Stimulated activated CD4-positive, alpha-beta T cell treated with anti-CD3 and anti-CD28 coated beads, Interleukin-15, amount 100 ng/mL, for 24 hours (primary cell): ENCODE measurements at regions not wholly inside any gene's neighbourhood (a gene's known extent, or its start where the extent isn't known, plus 50 kb on each side); places are given as distances from the start of the nearest gene placed in this dataset.

ENCODE experiments used
- DNase-seq: peaks from one replicate; pipeline ENCODE4 v3.0.0-alpha.2; 2020

DNA sequence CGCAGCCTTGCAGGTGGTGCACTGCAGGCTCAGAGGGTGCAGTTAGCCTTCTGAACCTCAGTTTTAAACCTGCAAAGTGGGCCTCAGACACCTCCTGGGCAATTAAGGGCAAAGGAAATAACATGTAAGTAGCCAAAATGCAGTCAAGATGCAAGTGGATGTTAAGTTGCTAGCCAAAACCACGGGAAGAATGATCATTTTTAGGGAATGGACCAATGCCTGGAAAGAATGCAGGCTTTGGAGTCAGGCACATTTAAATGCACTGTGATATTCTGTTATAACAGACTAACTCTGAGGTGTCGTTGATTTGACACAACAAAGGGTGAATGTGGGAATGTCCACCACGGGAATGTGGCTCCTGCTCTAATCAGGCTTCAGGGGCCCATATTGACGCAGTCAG lies 57.9 kb upstream of the PTGFRN start:
- no peak for DNase-seq

DNA sequence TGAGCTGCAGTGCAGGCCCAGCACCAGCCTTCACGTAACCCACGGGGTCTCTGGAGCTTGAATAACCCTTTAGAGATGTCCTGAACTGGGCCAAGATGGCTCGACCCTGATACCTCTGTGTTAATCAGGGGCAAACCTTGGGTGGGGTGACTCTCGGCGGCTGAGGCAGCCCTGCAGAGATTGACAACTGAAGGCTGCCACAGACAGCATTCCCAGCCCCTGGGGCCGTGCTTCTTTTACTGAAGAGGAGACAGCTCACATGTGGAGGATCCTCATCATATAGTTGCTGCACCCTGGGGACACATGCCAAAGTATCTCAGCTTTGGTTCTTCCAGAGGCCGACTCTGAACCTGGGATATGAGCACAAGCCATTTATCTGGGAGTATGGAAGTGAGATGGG lies 57.3 kb upstream of the PTGFRN start:
- DNase-seq: no peak

DNA sequence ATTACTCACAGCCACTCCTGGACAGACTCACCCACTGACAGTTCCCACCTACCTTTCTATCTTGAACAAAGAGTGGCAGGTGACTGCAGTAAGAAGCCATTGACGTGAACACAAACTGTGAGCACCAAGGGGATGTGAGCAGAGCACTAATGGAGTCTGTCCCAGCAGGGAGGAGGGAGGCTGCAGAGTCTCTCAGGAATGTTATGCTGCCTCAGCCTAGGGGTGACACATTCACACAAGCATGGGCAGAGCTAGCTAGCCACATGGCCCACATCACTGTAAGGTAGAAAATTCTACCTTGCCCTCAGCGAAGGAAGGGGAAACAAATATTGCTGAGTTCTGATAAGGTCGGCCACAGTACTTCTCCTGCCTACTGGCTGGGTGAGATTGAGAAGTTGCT lies 56.8 kb upstream of the PTGFRN start:
- DNase-seq: no peak

DNA sequence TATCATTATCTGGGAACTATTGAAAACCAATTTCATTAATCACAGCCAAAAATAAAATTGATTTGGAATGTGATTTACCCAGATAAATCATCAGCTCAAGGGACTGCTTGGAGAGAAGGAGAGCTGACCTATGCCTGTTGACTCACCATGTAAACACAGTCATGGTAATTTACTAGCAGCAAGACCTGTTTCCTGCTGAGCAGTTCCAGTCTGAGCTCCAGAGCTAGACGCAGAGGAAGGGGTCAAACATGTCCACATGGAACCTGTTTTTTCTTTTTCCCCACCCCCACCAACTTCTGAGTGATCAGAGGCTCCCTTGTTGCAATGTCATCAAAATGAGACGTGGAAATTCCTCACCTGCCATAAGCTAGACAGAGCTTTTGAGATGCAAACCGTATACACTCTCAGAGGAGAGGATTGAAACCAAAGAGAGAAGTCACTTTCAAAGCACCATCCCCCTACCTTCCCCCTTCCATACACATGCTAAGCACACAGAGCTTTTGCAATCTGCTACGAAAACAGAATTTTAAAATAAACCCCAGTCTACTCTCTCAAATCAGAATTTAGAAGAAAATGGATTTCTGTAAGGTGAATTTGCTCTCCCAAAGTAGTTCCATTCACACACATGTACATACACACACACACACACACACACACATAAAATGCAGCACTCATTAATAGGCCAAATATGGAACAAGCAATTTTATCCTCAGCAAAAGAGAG lies 55.9 kb upstream of the PTGFRN start:
- DNase-seq: no peak

DNA sequence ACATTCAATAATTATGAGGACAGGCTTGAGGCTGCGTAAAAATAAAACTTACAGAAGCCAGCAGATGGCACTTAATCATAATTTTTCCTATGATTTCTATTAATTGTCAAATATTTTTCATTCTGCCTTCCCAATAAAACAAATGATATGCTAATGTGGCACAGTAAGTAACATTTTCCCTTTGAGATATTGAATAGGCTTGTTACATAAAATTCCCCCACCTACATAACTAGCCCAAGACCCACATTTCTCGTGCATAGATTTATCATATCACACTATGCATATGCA lies 55.4 kb upstream of the PTGFRN start:
- DNase-seq: no peak

DNA sequence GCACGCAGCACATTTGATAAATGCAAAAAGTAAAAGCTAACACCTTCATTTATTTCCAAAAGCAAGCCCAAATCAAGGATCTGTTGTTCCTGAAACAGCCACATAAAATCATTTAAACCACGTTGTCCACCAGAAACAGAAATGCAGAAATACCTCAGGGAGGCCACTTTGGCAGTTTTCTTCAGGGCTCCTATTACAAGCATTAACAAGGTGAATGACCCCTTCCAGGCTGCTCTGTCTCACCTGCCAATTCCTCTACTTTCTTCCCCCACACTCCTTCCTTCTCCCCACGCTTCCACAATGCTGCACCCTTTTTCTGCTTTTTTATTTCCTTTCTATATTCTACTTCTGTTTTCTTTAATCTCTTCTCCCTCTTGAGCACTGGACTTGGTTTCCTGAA lies 55.0 kb upstream of the PTGFRN start:
- no peak for DNase-seq

DNA sequence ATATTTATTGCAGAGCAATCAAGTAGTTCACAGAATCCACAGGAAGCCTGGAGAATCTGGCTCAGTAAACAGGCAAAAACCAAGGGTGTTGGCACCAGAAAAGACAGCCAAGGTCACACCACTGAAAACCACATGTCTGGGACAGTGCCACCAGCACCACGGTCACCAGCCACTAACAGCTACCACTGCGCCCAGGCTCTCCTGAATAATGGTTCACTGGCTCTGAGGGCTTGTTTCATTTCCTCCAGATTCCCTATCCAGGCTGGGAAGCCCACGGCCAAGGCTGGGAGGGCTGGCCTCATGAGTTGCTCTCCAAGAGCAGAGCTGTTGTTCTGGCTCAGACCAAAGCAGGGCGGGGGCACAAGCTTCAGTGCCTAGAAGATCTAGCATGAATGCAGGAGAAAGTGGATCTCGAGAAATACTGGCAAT lies 54.5 kb upstream of the PTGFRN start:
- DNase-seq: no peak

DNA sequence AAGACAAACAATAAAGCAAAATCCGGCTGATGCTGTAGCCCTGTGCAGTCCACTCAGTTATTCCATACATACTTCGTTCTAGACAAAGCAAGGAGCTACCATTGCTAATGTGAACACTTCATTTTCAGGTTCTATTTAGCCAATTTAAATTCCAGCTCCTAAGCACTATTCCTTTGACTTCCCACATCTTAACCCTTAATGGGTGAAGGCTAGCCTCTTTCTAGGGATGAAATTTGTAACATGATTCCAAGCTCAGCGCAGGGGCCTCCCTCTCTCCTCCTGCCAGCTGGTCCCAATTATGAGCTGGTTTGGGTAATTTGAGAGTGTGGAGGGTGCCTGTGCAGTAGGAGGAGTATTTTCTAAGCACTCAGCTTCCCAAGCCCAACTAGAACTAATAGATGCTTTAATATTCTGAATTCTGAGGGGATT lies 53.9 kb upstream of the PTGFRN start:
- DNase-seq: no peak

DNA sequence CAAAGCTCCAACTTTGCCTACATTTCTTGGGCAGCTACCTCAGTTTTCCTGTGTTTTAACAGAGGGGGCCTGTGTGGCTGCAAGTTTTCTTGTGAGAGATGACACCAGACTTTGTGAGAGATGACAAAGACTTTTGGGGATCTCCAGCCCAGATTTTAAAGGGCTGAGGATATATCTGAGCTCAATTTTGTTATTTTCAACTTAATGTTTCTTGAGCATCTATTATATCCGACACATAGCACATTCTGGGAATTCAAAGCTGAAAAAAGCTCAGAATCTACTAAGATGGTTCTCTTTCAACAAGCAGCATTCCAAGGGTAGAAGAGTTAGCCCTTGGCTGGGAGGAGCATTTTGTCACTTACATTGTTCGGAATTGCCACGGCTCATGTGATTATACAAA lies 53.4 kb upstream of the PTGFRN start:
- DNase-seq: no peak

DNA sequence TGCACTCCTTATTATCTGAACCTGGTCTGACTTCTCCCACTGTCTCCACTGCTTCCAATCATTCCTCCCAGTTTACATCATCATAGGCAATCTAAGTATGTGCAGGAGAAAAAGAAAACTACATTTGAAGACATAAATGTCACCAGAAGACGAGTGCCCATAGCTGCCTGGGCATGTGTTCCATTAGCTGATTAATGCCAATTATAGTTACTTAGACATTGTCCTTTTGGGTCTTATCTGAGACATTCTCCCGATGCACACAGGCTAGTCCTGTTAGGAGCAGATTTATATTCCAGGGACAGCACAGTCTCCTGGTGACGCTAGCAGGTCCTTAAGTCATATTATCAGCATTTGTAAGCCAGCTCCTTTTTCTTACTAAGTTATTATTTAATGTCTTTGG lies 52.6 kb upstream of the PTGFRN start:
- DNase-seq: no peak
